GM12891 (cell line): ENCODE measurements at regions not wholly inside any gene's neighbourhood (a gene's known extent, or its start where the extent isn't known, plus 50 kb on each side); places are given as distances from the start of the nearest gene placed in this dataset.

Experiments
- DNase-seq: peaks from one replicate; pipeline ENCODE4 v3.0.0; 2011; ENCODE audit warnings: low spot score; ENCODE audit not compliant: insufficient read length
- FAIRE-seq: peaks from 2 replicates; lab custom pipeline; 2011; peaks lifted over from hg19 to GRCh38; lab: Jason Lieb, UNC
- PAX5 ChIP-seq: IDR thresholded peaks from 2 replicates; pipeline ENCODE4 v1.6.1; 2011; ENCODE audit warnings: low read length, moderate library complexity, mild to moderate bottlenecking; ENCODE audit not compliant: insufficient read depth, severe bottlenecking
- POLR2A ChIP-seq: IDR thresholded peaks from 2 replicates; pipeline ENCODE4 v1.6.1; 2011; ENCODE audit warnings: low read depth, low read length, control low read depth
- POLR2AphosphoS5 ChIP-seq: IDR thresholded peaks from 2 replicates; pipeline ENCODE4 v1.6.1; 2011; ENCODE audit warnings: low read depth, low read length, control low read depth
- POU2F2 ChIP-seq: IDR thresholded peaks from 2 replicates; pipeline ENCODE4 v1.6.1; 2011; ENCODE audit warnings: low read depth, mild to moderate bottlenecking, control low read depth, low read length, moderate library complexity
- SPI1 ChIP-seq: IDR thresholded peaks from 2 replicates; pipeline ENCODE4 v1.6.1; 2011; ENCODE audit warnings: low read depth, low read length, control low read depth
- TAF1 ChIP-seq: IDR thresholded peaks from 2 replicates; pipeline ENCODE4 v1.6.1; 2011; ENCODE audit warnings: low read depth, low read length, control low read depth

GRCh38 chr18:75677696-75678455 lies 250.4 kb upstream of the SMIM21 start:
- no peak for TF ChIP-seq TAF1
- no peak for TF ChIP-seq POU2F2
- TF ChIP-seq POLR2AphosphoS5 = no peak
- no peak for TF ChIP-seq POLR2A
- TF ChIP-seq SPI1 = no peak
- no peak for TF ChIP-seq PAX5
- no peak for FAIRE-seq
- DNase-seq = no peak

GRCh38 chr18:75660932-75661331 lies 233.4 kb upstream of the SMIM21 start:
- DNase-seq = no peak
- FAIRE-seq = no peak
- no peak for TF ChIP-seq SPI1
- TF ChIP-seq POLR2A = no peak
- no peak for TF ChIP-seq POU2F2
- TF ChIP-seq POLR2AphosphoS5 = no peak
- no peak for TF ChIP-seq TAF1
- no peak for TF ChIP-seq PAX5

- DNase-seq (no peak), FAIRE-seq (no peak)
- TF ChIP-seq POLR2AphosphoS5 = no peak
- no peak for TF ChIP-seq PAX5
- no peak for TF ChIP-seq TAF1
- no peak for TF ChIP-seq POLR2A
- TF ChIP-seq POU2F2 = no peak
- TF ChIP-seq SPI1 = no peak
Measured at GRCh38 chr18:75659535-75660023, 232.1 kb upstream of the SMIM21 start.

- no peak for FAIRE-seq
- TF ChIP-seq POLR2A = no peak
Measured at GRCh38 chr18:75658330-75658729, 230.8 kb upstream of the SMIM21 start.

GRCh38 chr18:75656563-75657247 lies 229.2 kb upstream of the SMIM21 start:
- FAIRE-seq (no peak), DNase-seq (no peak)
- no peak for TF ChIP-seq TAF1
- TF ChIP-seq POLR2A = no peak
- no peak for TF ChIP-seq PAX5
- no peak for TF ChIP-seq POU2F2
- TF ChIP-seq POLR2AphosphoS5 = no peak
- TF ChIP-seq SPI1 = no peak

More at GRCh38 chr18:75658330-75658729, 230.8 kb upstream of the SMIM21 start:
- no peak for DNase-seq

GRCh38 chr18:75656035-75656434 lies 228.5 kb upstream of the SMIM21 start:
- no peak for TF ChIP-seq POLR2A
- no peak for TF ChIP-seq PAX5
- no peak for TF ChIP-seq TAF1
- no peak for TF ChIP-seq POLR2AphosphoS5
- no peak for TF ChIP-seq POU2F2
- no peak for TF ChIP-seq SPI1
- FAIRE-seq (no peak), DNase-seq (no peak)

GRCh38 chr18:75654851-75655751 lies 227.6 kb upstream of the SMIM21 start:
- no peak for TF ChIP-seq PAX5
- TF ChIP-seq SPI1 = no peak
- no peak for TF ChIP-seq TAF1
- no peak for TF ChIP-seq POLR2A
- TF ChIP-seq POLR2AphosphoS5 = no peak
- TF ChIP-seq POU2F2 = no peak
- DNase-seq (no peak), FAIRE-seq (no peak)

GRCh38 chr18:75654386-75654785 lies 226.9 kb upstream of the SMIM21 start:
- DNase-seq (no peak), FAIRE-seq (no peak)
- no peak for TF ChIP-seq POLR2A
- no peak for TF ChIP-seq POLR2AphosphoS5
- no peak for TF ChIP-seq SPI1
- TF ChIP-seq POU2F2 = no peak
- TF ChIP-seq PAX5 = no peak
- no peak for TF ChIP-seq TAF1

- TF ChIP-seq POLR2AphosphoS5 = no peak
- TF ChIP-seq PAX5 = no peak
- no peak for TF ChIP-seq POLR2A
- TF ChIP-seq SPI1 = no peak
- no peak for TF ChIP-seq POU2F2
- TF ChIP-seq TAF1 = no peak
- DNase-seq (no peak), FAIRE-seq (no peak)
Measured at GRCh38 chr18:75652528-75652927, 225.0 kb upstream of the SMIM21 start.
